ENCODE measurements at regions not wholly inside any gene's neighbourhood (a gene's known extent, or its start where the extent isn't known, plus 50 kb on each side); places are given as distances from the start of the nearest gene placed in this dataset.

- no peaks in the 10 kb centered on the region for H3K9me3 Mint-ChIP-seq (ENCODE audit: unreplicated experiment)
- H3K4me1 Mint-ChIP-seq (ENCODE audit: low read depth, unreplicated experiment): no peaks in the 10 kb centered on the region
- Histone ChIP-seq H2AFZ (ENCODE audit: low read depth, low read length) (no peak overlapping the region), H3K27ac (ENCODE audit: low read depth, low read length) (no peak overlapping the region), H3K36me3 (ENCODE audit: insufficient read depth, low read length) (no peaks in the 10 kb centered on the region), H3K79me2 (ENCODE audit: insufficient read depth, low read length) (no peaks in the 10 kb centered on the region), H3K4me2 (ENCODE audit: low read length) (no peak overlapping the region), H3K9ac (ENCODE audit: low read length) (no peak overlapping the region), H3K27me3 (ENCODE audit: insufficient read depth, low read length) (no peaks in the 10 kb centered on the region), H3K4me1 (ENCODE audit: insufficient read depth, low read length) (no peaks in the 10 kb centered on the region), H3K4me3 (ENCODE audit: insufficient read depth, low read depth, low read length) (no peak overlapping the region), H3K9me3 (ENCODE audit: insufficient read depth, low read depth, low read length) (no peaks in the 10 kb centered on the region), H4K20me1 (ENCODE audit: insufficient read depth, low read length) (no peaks in the 10 kb centered on the region)
- FAIRE-seq (no peak), DNase-seq (ENCODE audit: low read depth) (no peak)
- H3K27ac Mint-ChIP-seq (ENCODE audit: unreplicated experiment): no peak overlapping the region
- no peaks in the 10 kb centered on the region for H3K36me3 Mint-ChIP-seq (ENCODE audit: low read depth, unreplicated experiment)
- TF ChIP-seq EZH2 (IDR thresholded peaks at IDR 0.05; ENCODE audit: insufficient read depth, low read length) (no peak), CTCF (IDR thresholded peaks at IDR 0.05; ENCODE audit: insufficient read depth, low read depth, low read length) (no peak)
- H3K27me3 Mint-ChIP-seq (ENCODE audit: low read depth, unreplicated experiment): no peaks in the 10 kb centered on the region
- no peak overlapping the region for H3K4me3 Mint-ChIP-seq (ENCODE audit: unreplicated experiment)
These were observed 940.8 kb downstream of the SLC6A15 start for GRCh38 chr12:83971781-83972180.

- H2AFZ ChIP-seq (ENCODE audit: low read depth, low read length): no peak overlapping the region
- Mint-ChIP-seq H3K4me3 (ENCODE audit: unreplicated experiment) (no peak overlapping the region), H3K27me3 (ENCODE audit: low read depth, unreplicated experiment) (no peaks in the 10 kb centered on the region), H3K36me3 (ENCODE audit: low read depth, unreplicated experiment) (no peaks in the 10 kb centered on the region), H3K4me1 (ENCODE audit: low read depth, unreplicated experiment) (no peaks in the 10 kb centered on the region), H3K27ac (ENCODE audit: unreplicated experiment) (no peak overlapping the region), H3K9me3 (ENCODE audit: unreplicated experiment) (no peaks in the 10 kb centered on the region)
- H3K4me1 ChIP-seq (ENCODE audit: insufficient read depth, low read length): no peaks in the 10 kb centered on the region
- FAIRE-seq (no peak), DNase-seq (ENCODE audit: low read depth) (no peak)
- no peak overlapping the region for H3K27ac ChIP-seq (ENCODE audit: low read depth, low read length)
- H3K4me3 ChIP-seq (ENCODE audit: insufficient read depth, low read depth, low read length): no peak overlapping the region
- H3K36me3 ChIP-seq (ENCODE audit: insufficient read depth, low read length): no peaks in the 10 kb centered on the region
- H3K27me3 ChIP-seq (ENCODE audit: insufficient read depth, low read length): no peaks in the 10 kb centered on the region
- no peak overlapping the region for H3K4me2 ChIP-seq (ENCODE audit: low read length)
- TF ChIP-seq CTCF (IDR thresholded peaks at IDR 0.05; ENCODE audit: insufficient read depth, low read depth, low read length): no peak
- no peak for TF ChIP-seq EZH2 (IDR thresholded peaks at IDR 0.05; ENCODE audit: insufficient read depth, low read length)
- H3K79me2 ChIP-seq (ENCODE audit: insufficient read depth, low read length): no peaks in the 10 kb centered on the region
- H3K9ac ChIP-seq (ENCODE audit: low read length): no peak overlapping the region
- H4K20me1 ChIP-seq (ENCODE audit: insufficient read depth, low read length): no peaks in the 10 kb centered on the region
- H3K9me3 ChIP-seq (ENCODE audit: insufficient read depth, low read depth, low read length): no peaks in the 10 kb centered on the region
These were observed 951.8 kb downstream of the SLC6A15 start for GRCh38 chr12:83960767-83961166.

- Histone ChIP-seq H3K27ac (ENCODE audit: low read depth, low read length) (no peak overlapping the region), H3K4me3 (ENCODE audit: insufficient read depth, low read depth, low read length) (no peak overlapping the region), H3K4me1 (ENCODE audit: insufficient read depth, low read length) (no peaks in the 10 kb centered on the region), H3K9ac (ENCODE audit: low read length) (no peak overlapping the region), H4K20me1 (ENCODE audit: insufficient read depth, low read length) (no peaks in the 10 kb centered on the region), H3K36me3 (ENCODE audit: insufficient read depth, low read length) (no peaks in the 10 kb centered on the region), H3K27me3 (ENCODE audit: insufficient read depth, low read length) (no peaks in the 10 kb centered on the region), H3K9me3 (ENCODE audit: insufficient read depth, low read depth, low read length) (no peaks in the 10 kb centered on the region), H2AFZ (ENCODE audit: low read depth, low read length) (no peak overlapping the region), H3K79me2 (ENCODE audit: insufficient read depth, low read length) (no peaks in the 10 kb centered on the region), H3K4me2 (ENCODE audit: low read length) (no peak overlapping the region)
- FAIRE-seq: no peak
- Mint-ChIP-seq H3K4me3 (ENCODE audit: unreplicated experiment) (no peak overlapping the region), H3K9me3 (ENCODE audit: unreplicated experiment) (no peaks in the 10 kb centered on the region), H3K36me3 (ENCODE audit: low read depth, unreplicated experiment) (no peaks in the 10 kb centered on the region), H3K27me3 (ENCODE audit: low read depth, unreplicated experiment) (no peaks in the 10 kb centered on the region), H3K4me1 (ENCODE audit: low read depth, unreplicated experiment) (no peaks in the 10 kb centered on the region), H3K27ac (ENCODE audit: unreplicated experiment) (no peak overlapping the region)
- DNase-seq (ENCODE audit: low read depth): no peak
- no peak for TF ChIP-seq CTCF (IDR thresholded peaks at IDR 0.05; ENCODE audit: insufficient read depth, low read depth, low read length)
- TF ChIP-seq EZH2 (IDR thresholded peaks at IDR 0.05; ENCODE audit: insufficient read depth, low read length): no peak
These were observed 953.6 kb downstream of the SLC6A15 start for GRCh38 chr12:83958997-83959396.

Measured in astrocyte (in vitro differentiated cells and primary cell).